LNCaP clone FGC (cell line): ENCODE measurements at regions not wholly inside any gene's neighbourhood (a gene's known extent, or its start where the extent isn't known, plus 50 kb on each side); places are given as distances from the start of the nearest gene placed in this dataset.
"Not testable (repeated sequence)": the region's sequence is repeated elsewhere in the genome, so short reads cannot be mapped to it uniquely, and the experiment has no call there.

Experiments used
- DNase-seq: peaks from one replicate; pipeline ENCODE4 v3.0.0-alpha.2; 2011; ENCODE audit warnings: low read depth
- H3K4me3 ChIP-seq: 2 replicates; pipeline ENCODE4 v1.5.1; 2011; ENCODE audit warnings: mild to moderate bottlenecking, low read depth, low read length, control low read depth
- TF ChIP-seq, protein P1 (sequence below): IDR thresholded peaks from 2 replicates; pipeline ENCODE4 v1.5.1; 2012; ENCODE audit warnings: mild to moderate bottlenecking; ENCODE audit not compliant: control insufficient read depth, insufficient read depth; ENCODE audit errors: extremely low read depth

GRCh38 chrX:28127662-28128061, 146.4 kb upstream of the DCAF8L1 start:
- TF ChIP-seq, protein P1, sequence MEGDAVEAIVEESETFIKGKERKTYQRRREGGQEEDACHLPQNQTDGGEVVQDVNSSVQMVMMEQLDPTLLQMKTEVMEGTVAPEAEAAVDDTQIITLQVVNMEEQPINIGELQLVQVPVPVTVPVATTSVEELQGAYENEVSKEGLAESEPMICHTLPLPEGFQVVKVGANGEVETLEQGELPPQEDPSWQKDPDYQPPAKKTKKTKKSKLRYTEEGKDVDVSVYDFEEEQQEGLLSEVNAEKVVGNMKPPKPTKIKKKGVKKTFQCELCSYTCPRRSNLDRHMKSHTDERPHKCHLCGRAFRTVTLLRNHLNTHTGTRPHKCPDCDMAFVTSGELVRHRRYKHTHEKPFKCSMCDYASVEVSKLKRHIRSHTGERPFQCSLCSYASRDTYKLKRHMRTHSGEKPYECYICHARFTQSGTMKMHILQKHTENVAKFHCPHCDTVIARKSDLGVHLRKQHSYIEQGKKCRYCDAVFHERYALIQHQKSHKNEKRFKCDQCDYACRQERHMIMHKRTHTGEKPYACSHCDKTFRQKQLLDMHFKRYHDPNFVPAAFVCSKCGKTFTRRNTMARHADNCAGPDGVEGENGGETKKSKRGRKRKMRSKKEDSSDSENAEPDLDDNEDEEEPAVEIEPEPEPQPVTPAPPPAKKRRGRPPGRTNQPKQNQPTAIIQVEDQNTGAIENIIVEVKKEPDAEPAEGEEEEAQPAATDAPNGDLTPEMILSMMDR, result no peak
- no peak overlapping the region for H3K4me3 ChIP-seq
- no peak for DNase-seq

- TF ChIP-seq, protein P1, result no peak
- H3K4me3 ChIP-seq, result no peak overlapping the region
- no peak for DNase-seq
Measured at GRCh38 chrX:28126886-28127285, 145.6 kb upstream of the DCAF8L1 start.

GRCh38 chrX:28124416-28124815, 143.2 kb upstream of the DCAF8L1 start:
- TF ChIP-seq, protein P1, result no peak
- no peak for DNase-seq
- H3K4me3 ChIP-seq, result no peak overlapping the region

- not testable (repeated sequence) for DNase-seq, H3K4me3 ChIP-seq
Measured at GRCh38 chrX:28120580-28121245, 139.5 kb upstream of the DCAF8L1 start.

DNA sequence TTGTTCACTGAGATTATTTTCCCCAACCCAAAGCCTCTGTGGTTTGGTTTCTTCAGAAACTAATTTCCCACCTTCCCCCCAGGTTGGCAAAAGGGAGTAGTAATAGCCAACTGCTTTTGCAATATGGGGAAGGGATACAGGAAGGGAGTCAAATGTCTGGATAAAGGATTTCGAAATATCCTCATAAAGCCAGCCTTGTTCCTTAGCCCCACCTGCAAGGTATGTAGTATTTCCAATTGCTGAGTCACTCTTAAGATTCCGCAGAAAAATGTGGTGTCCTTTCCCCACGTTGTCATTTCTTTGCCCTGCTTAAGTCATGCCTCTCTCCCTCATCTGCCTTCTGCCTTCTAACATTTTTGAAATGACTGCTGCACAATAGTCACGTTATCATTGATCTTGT, 138.8 kb upstream of the DCAF8L1 start:
- no peak overlapping the region for H3K4me3 ChIP-seq
- no peak for DNase-seq
- TF ChIP-seq, protein P1, result no peak

- DNase-seq, result peak; percentile 15
- TF ChIP-seq, protein P1, result no peak
Measured at GRCh38 chrX:28108186-28108945, 127.1 kb upstream of the DCAF8L1 start.

GRCh38 chrX:28099166-28099565, 117.9 kb upstream of the DCAF8L1 start:
- DNase-seq, result no peak
- H3K4me3 ChIP-seq, result no peak overlapping the region
- TF ChIP-seq, protein P1, result no peak

More at GRCh38 chrX:28108186-28108945, 127.1 kb upstream of the DCAF8L1 start:
- H3K4me3 ChIP-seq, result no peak overlapping the region
